GM12878 (cell line): ENCODE measurements at regions not wholly inside any gene's neighbourhood (a gene's known extent, or its start where the extent isn't known, plus 50 kb on each side); places are given as distances from the start of the nearest gene placed in this dataset.
A peak's percentile ranks its signal among the peaks of the same experiment; 100 is the strongest.

Experiments
- ATAC-seq: fragments of 200-7000 bp; cut with Tn5 transposase; 3 replicates; pipeline ENCODE4 v1.9.1; 2020; ENCODE audit warnings: mild to moderate bottlenecking, moderate library complexity
- BruUV-seq: library from RNA; stranded (reverse); fragments of 400-500 nt; replicated peaks from 2 replicates; lab custom pipeline; 2021; lab: Mats Ljungman, UMichigan
- CTCF ChIA-PET: fragments of 300-600 bp; sonication (Branson Sonifier 250); formaldehyde crosslinking; extraction: SDS; loops from one replicate; lab custom pipeline; 2021; ENCODE audit warnings: inconsistent platforms; lab: Yijun Ruan, JAX
- POLR2A ChIA-PET: fragments of 350-600 bp; formaldehyde crosslinking; extraction: SDS; loops from one replicate; lab custom pipeline; 2021; ENCODE audit warnings: inconsistent platforms; lab: Charles Lee
- RAD21 ChIA-PET: fragments of 300-600 bp; sonication (Branson Sonifier 250); formaldehyde crosslinking; loops from one replicate; lab custom pipeline; 2023; ENCODE audit warnings: antibody characterized with exemption; ENCODE audit not compliant: unreplicated experiment; lab: Charles Lee
- SMC1A ChIA-PET: fragments of 300-600 bp; sonication (Branson Sonifier 250); formaldehyde crosslinking; loops from one replicate; lab custom pipeline; 2023; ENCODE audit not compliant: unreplicated experiment, uncharacterized antibody; lab: Charles Lee
- DNase-seq: peaks from one replicate; pipeline ENCODE4 v3.0.0-alpha.2; 2011; ENCODE audit warnings: low read depth, low spot score
- FAIRE-seq: peaks from 3 replicates; lab custom pipeline; 2011; peaks lifted over from hg19 to GRCh38; lab: Jason Lieb, UNC
- H2AFZ ChIP-seq: 2 replicates; pipeline ENCODE4 v1.6.0; 2011; ENCODE audit warnings: low read depth, low read length, control low read depth; ENCODE audit not compliant: control insufficient read depth
- H3K27ac ChIP-seq: 2 replicates; pipeline ENCODE4 v1.5.1; 2011; ENCODE audit warnings: control low read depth; ENCODE audit not compliant: control insufficient read depth, insufficient read depth
- H3K27me3 ChIP-seq, 2 experiments: replicated peaks in 1 of 2; 2 replicates each; pipeline versions ENCODE4 v1.6.0 to v1.6.1; 2011; ENCODE audit warnings: low read length in 1 of 2; ENCODE audit not compliant: control insufficient read depth in 2 of 2, insufficient read depth in 2 of 2
- H3K36me3 ChIP-seq, 2 experiments: 2 replicates each; pipeline ENCODE4 v1.5.1; 2011; ENCODE audit warnings: low read length in 1 of 2; ENCODE audit not compliant: control insufficient read depth in 2 of 2, insufficient read depth in 2 of 2
- H3K4me1 ChIP-seq: 2 replicates; pipeline ENCODE4 v1.6.1; 2011; ENCODE audit warnings: mild to moderate bottlenecking, low read length, moderate library complexity, mixed read lengths; ENCODE audit not compliant: control insufficient read depth, insufficient read depth
- H3K4me2 ChIP-seq: 2 replicates; pipeline ENCODE4 v1.6.0; 2011; ENCODE audit warnings: control low read depth; ENCODE audit not compliant: control insufficient read depth, insufficient read depth
- H3K4me3 ChIP-seq: fragments of 200-600 bp; sonication (generic); 2 replicates; pipeline ENCODE4 v1.5.1; 2016
- H3K79me2 ChIP-seq: 2 replicates; pipeline ENCODE4 v1.6.0; 2011; ENCODE audit warnings: low read length; ENCODE audit not compliant: control insufficient read depth, insufficient read depth
- H3K9ac ChIP-seq: 2 replicates; pipeline ENCODE4 v1.8.0; 2011; ENCODE audit warnings: low read length, control low read depth, mixed read lengths; ENCODE audit not compliant: control insufficient read depth, insufficient read depth
- H3K9me3 ChIP-seq: replicated peaks from 3 replicates; pipeline ENCODE4 v1.5.1; 2011; ENCODE audit warnings: mild to moderate bottlenecking, low read length; ENCODE audit not compliant: control insufficient read depth, insufficient read depth
- H4K20me1 ChIP-seq: 2 replicates; pipeline ENCODE4 v1.6.0; 2011; ENCODE audit not compliant: control insufficient read depth, insufficient read depth
- CHD4 ChIP-seq: fragments of 200-600 bp; sonication (generic); IDR thresholded peaks from 2 replicates; pipeline ENCODE4 v1.6.1; 2016; ENCODE audit warnings: mild to moderate bottlenecking
- ESRRA ChIP-seq: IDR thresholded peaks from 2 replicates; pipeline ENCODE4 v1.6.1; 2012; ENCODE audit warnings: mild to moderate bottlenecking, low read length, improper control_type of control experiment
- MTA2 ChIP-seq: fragments of 450-650 bp; IDR thresholded peaks from 2 replicates; pipeline ENCODE4 v1.6.1; 2016; ENCODE audit warnings: low read depth, mild to moderate bottlenecking, moderate library complexity
- NKRF ChIP-seq: fragments of 450-650 bp; conservative IDR thresholded peaks from 2 replicates; pipeline ENCODE4 v1.6.1; 2017; ENCODE audit warnings: mild to moderate bottlenecking, moderate library complexity
- NR2C1 ChIP-seq: fragments of 450-650 bp; IDR thresholded peaks from 2 replicates; pipeline ENCODE4 v1.6.1; 2017; ENCODE audit warnings: antibody characterized with exemption, mild to moderate bottlenecking, moderate library complexity
- SREBF2 ChIP-seq: IDR thresholded peaks from 2 replicates; pipeline ENCODE4 v1.6.1; 2012; ENCODE audit warnings: mild to moderate bottlenecking, low read length
- STAT1 ChIP-seq: fragments of 450-650 bp; conservative IDR thresholded peaks from 2 replicates; pipeline ENCODE4 v1.6.1; 2014; ENCODE audit warnings: antibody characterized with exemption, mild to moderate bottlenecking
- ZNF207 ChIP-seq: fragments of 450-650 bp; IDR thresholded peaks from 2 replicates; pipeline ENCODE4 v1.6.1; 2014; ENCODE audit warnings: antibody characterized with exemption, mild to moderate bottlenecking, borderline replicate concordance
- ZNF622 ChIP-seq: fragments of 450-650 bp; IDR thresholded peaks from 2 replicates; pipeline ENCODE4 v1.6.1; 2017; ENCODE audit warnings: mild to moderate bottlenecking, inconsistent platforms
- WGBS: methylation state at CpG from one replicate; pipeline ENCODE4 v1.1.6; 2016; ENCODE audit warnings: low lambda C conversion rate; ENCODE audit not compliant: insufficient replicate concordance, insufficient coverage; ENCODE audit errors: missing lambda C conversion rate; 5-methylcytosine and 5-hydroxymethylcytosine counted together
- in situ Hi-C: fragments of 300-500 bp; cut with MboI; formaldehyde crosslinking; loops from 9 replicates; pipeline ENCODE4 v1.14.3; 2018; ENCODE audit warnings: mixed read lengths
- intact Hi-C: fragments of 100-400 bp; cut with micrococcal nuclease; formaldehyde crosslinking; loops from one replicate; pipeline ENCODE4 v1.14.2; 2022; ENCODE audit not compliant: unreplicated experiment
- TF ChIP-seq, protein P1 (sequence below), 3 experiments: IDR thresholded peaks in 2 of 3; conservative IDR thresholded peaks in 1 of 3; 2 replicates each; pipeline ENCODE4 v1.5.1; 2011; ENCODE audit warnings: low read depth in 3 of 3, low read length in 3 of 3, mild to moderate bottlenecking in 3 of 3, control low read depth in 2 of 3, moderate library complexity in 2 of 3, inconsistent platforms in 1 of 3, mixed read lengths in 1 of 3; ENCODE audit not compliant: control insufficient read depth in 2 of 3, insufficient read depth in 1 of 3; ENCODE audit errors: extremely low read depth in 1 of 3
- TF ChIP-seq, protein P2 (sequence below): IDR thresholded peaks from 2 replicates; pipeline ENCODE4 v1.6.1; 2012; ENCODE audit warnings: low read depth, low read length, improper control_type of control experiment

- H4K20me1 ChIP-seq, result no peaks in the 10 kb centered on the region
- CTCF ChIA-PET, result interaction anchor here (1.0 to 1.3 kb wide), 2 partner anchors 39 to 42 kb away, joined by 3 read pairs; no protein-coding TSS in a partner anchor
- in situ Hi-C loops (no loop called here), intact Hi-C loops (no loop called here)
- SMC1A ChIA-PET, result interaction anchor here (0.8 kb wide), 1 partner anchor 48 kb away, joined by 3 read pairs; no protein-coding TSS in a partner anchor
- FAIRE-seq (no peak), ATAC-seq (peak; percentile 54; the same call in 2 of the 3 replicates), DNase-seq (no peak)
- no peaks in the 10 kb centered on the region for H3K79me2 ChIP-seq
- WGBS, result 21% methylated on average over 2 of the region's 2 CpGs
- H3K4me2 ChIP-seq, result no peak overlapping the region
- no peak overlapping the region for H3K9ac ChIP-seq
- POLR2A ChIA-PET, result no interaction called here
- no peak overlapping the region for H2AFZ ChIP-seq
- TF ChIP-seq, protein P1, sequence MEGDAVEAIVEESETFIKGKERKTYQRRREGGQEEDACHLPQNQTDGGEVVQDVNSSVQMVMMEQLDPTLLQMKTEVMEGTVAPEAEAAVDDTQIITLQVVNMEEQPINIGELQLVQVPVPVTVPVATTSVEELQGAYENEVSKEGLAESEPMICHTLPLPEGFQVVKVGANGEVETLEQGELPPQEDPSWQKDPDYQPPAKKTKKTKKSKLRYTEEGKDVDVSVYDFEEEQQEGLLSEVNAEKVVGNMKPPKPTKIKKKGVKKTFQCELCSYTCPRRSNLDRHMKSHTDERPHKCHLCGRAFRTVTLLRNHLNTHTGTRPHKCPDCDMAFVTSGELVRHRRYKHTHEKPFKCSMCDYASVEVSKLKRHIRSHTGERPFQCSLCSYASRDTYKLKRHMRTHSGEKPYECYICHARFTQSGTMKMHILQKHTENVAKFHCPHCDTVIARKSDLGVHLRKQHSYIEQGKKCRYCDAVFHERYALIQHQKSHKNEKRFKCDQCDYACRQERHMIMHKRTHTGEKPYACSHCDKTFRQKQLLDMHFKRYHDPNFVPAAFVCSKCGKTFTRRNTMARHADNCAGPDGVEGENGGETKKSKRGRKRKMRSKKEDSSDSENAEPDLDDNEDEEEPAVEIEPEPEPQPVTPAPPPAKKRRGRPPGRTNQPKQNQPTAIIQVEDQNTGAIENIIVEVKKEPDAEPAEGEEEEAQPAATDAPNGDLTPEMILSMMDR (IDR thresholded peaks at IDR 0.05 in 2 of 3, conservative IDR thresholded peaks at IDR 0.05 in 1 of 3; ENCODE audit: control insufficient read depth in 2 of 3, extremely low read depth in 1 of 3, insufficient read depth in 1 of 3, low read depth in 3 of 3, low read length in 3 of 3), result peak in 1 of 3 experiments; percentile 16; a peak in 1 of 6 replicates
- TF ChIP-seq ZNF622, result no peak
- H3K27me3 ChIP-seq, result no peaks in the 10 kb centered on the region
- H3K27ac ChIP-seq, result no peak overlapping the region
- no peaks in the 10 kb centered on the region for H3K9me3 ChIP-seq
- no TSS peak for BruUV-seq
- no peak overlapping the region for H3K4me3 ChIP-seq
- no peaks in the 10 kb centered on the region for H3K4me1 ChIP-seq
- no peaks in the 10 kb centered on the region for H3K36me3 ChIP-seq
- RAD21 ChIA-PET, result no interaction called here
Observed at GRCh38 chr17:70808596-70808995, 639.3 kb downstream of the KCNJ2 start.

- POLR2A ChIA-PET, result no interaction called here
- H3K9me3 ChIP-seq, result no peaks in the 10 kb centered on the region
- no peak for ATAC-seq
- DNase-seq, result no peak
- intact Hi-C loops (no loop called here), in situ Hi-C loops (no loop called here)
- no peak overlapping the region for H3K9ac ChIP-seq
- H3K27me3 ChIP-seq, result no peaks in the 10 kb centered on the region
- RAD21 ChIA-PET, result no interaction called here
- H4K20me1 ChIP-seq, result no peaks in the 10 kb centered on the region
- SMC1A ChIA-PET, result no interaction called here
- no peaks in the 10 kb centered on the region for H3K36me3 ChIP-seq
- no peak overlapping the region for H3K4me3 ChIP-seq
- H3K4me1 ChIP-seq, result no peaks in the 10 kb centered on the region
- no peak overlapping the region for H3K27ac ChIP-seq
- 0% methylated on average over 1 of the region's 1 CpG for WGBS
- CTCF ChIA-PET, result no interaction called here
- H3K4me2 ChIP-seq, result no peak overlapping the region
- FAIRE-seq, result no peak
- no TSS peak for BruUV-seq
- TF ChIP-seq CHD4 (no peak), NR2C1 (no peak), ESRRA (no peak), SREBF2 (no peak), STAT1 (no peak), MTA2 (no peak), NKRF (no peak), ZNF207 (no peak)
- TF ChIP-seq, protein P2, sequence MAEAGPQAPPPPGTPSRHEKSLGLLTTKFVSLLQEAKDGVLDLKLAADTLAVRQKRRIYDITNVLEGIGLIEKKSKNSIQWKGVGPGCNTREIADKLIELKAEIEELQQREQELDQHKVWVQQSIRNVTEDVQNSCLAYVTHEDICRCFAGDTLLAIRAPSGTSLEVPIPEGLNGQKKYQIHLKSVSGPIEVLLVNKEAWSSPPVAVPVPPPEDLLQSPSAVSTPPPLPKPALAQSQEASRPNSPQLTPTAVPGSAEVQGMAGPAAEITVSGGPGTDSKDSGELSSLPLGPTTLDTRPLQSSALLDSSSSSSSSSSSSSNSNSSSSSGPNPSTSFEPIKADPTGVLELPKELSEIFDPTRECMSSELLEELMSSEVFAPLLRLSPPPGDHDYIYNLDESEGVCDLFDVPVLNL, result no peak
- no peaks in the 10 kb centered on the region for H3K79me2 ChIP-seq
- no peak overlapping the region for H2AFZ ChIP-seq
Observed at GRCh38 chr17:70810609-70811008, 641.3 kb downstream of the KCNJ2 start.
